Activated CD8-positive, alpha-beta memory T cell treated with anti-CD3 and anti-CD28 coated beads for 36 hours (primary cell): ENCODE measurements at regions not wholly inside any gene's neighbourhood (a gene's known extent, or its start where the extent isn't known, plus 50 kb on each side); places are given as distances from the start of the nearest gene placed in this dataset.

Experiments
- CTCF ChIA-PET: fragments of 350-600 bp; sonication (Branson Sonifier 250); formaldehyde crosslinking; loops from one replicate; lab custom pipeline; 2021; ENCODE audit warnings: antibody characterized with exemption; lab: Charles Lee
- POLR2A ChIA-PET: fragments of 350-600 bp; sonication (Branson Sonifier 250); formaldehyde crosslinking; loops from one replicate; lab custom pipeline; 2021; ENCODE audit warnings: antibody characterized with exemption; lab: Charles Lee

GRCh38 chr9:96029722-96030530 is 154.4 kb downstream of the ERCC6L2 start:
- POLR2A ChIA-PET, result interaction anchor here (0.7 kb wide), 1 partner anchor 268 kb away, joined by 8 read pairs; no protein-coding TSS in a partner anchor
- CTCF ChIA-PET, result interaction anchor here (0.8 kb wide), 1 partner anchor 544 kb away, joined by 3 read pairs; no protein-coding TSS in a partner anchor

- POLR2A ChIA-PET, result interaction anchor here (0.5 to 1.0 kb wide), 2 partner anchors 21 to 47 kb away, joined by 3 to 8 read pairs; no protein-coding TSS in a partner anchor
- CTCF ChIA-PET, result no interaction called here
Measured at GRCh38 chr9:96027251-96028131, 152.0 kb downstream of the ERCC6L2 start.

- CTCF ChIA-PET, result no interaction called here
- POLR2A ChIA-PET, result no interaction called here
Measured at GRCh38 chr9:96026655-96027213, 151.2 kb downstream of the ERCC6L2 start.

- ChIA-PET CTCF (no interaction called here), POLR2A (interaction anchor here (0.7 kb wide), 1 partner anchor 131 kb away, joined by 4 read pairs; no protein-coding TSS in a partner anchor)
Measured at GRCh38 chr9:96025995-96026602, 150.6 kb downstream of the ERCC6L2 start.

GRCh38 chr9:96023486-96023885 is 148.0 kb downstream of the ERCC6L2 start:
- POLR2A ChIA-PET, result no interaction called here
- CTCF ChIA-PET, result no interaction called here

GRCh38 chr9:96022445-96023051 is 147.1 kb downstream of the ERCC6L2 start:
- ChIA-PET CTCF (no interaction called here), POLR2A (no interaction called here)

GRCh38 chr9:96021551-96022444 is 146.3 kb downstream of the ERCC6L2 start:
- CTCF ChIA-PET, result interaction anchor here (0.6 kb wide), 1 partner anchor 227 kb away, joined by 3 read pairs; no protein-coding TSS in a partner anchor
- POLR2A ChIA-PET, result interaction anchor here (1.0 kb wide), 1 partner anchor 11 kb away, joined by 3 read pairs; no protein-coding TSS in a partner anchor

- CTCF ChIA-PET, result interaction anchor here (0.6 to 1.2 kb wide), 3 partner anchors 10 to 395 kb away, joined by 3 to 4 read pairs (median 3); partner anchors contain the start of gene ERCC6L2
- POLR2A ChIA-PET, result interaction anchor here (1.0 kb wide), 1 partner anchor 10 kb away, joined by 3 read pairs; no protein-coding TSS in a partner anchor
Measured at GRCh38 chr9:96020792-96021550, 145.5 kb downstream of the ERCC6L2 start.

- ChIA-PET CTCF (interaction anchor here (1.2 kb wide), 2 partner anchors 9 to 145 kb away, joined by 3 to 4 read pairs; partner anchors contain the start of gene ERCC6L2), POLR2A (no interaction called here)
Measured at GRCh38 chr9:96020300-96020791, 144.9 kb downstream of the ERCC6L2 start.
